B cell (primary cell): ENCODE measurements at regions not wholly inside any gene's neighbourhood (a gene's known extent, or its start where the extent isn't known, plus 50 kb on each side); places are given as distances from the start of the nearest gene placed in this dataset.

Experiments
- ATAC-seq: fragments of 200-7000 bp; cut with Tn5 transposase; one replicate; pipeline ENCODE4 v1.10.0; 2021; ENCODE audit warnings: low read depth, mild to moderate bottlenecking, moderate number of reproducible peaks, moderate library complexity
- CTCF ChIA-PET: fragments of 350-600 bp; sonication (Branson Sonifier 250); formaldehyde crosslinking; loops from one replicate; lab custom pipeline; 2021; ENCODE audit warnings: antibody characterized with exemption, inconsistent platforms; lab: Charles Lee
- POLR2A ChIA-PET: fragments of 350-600 bp; sonication (Branson Sonifier 250); formaldehyde crosslinking; loops from one replicate; lab custom pipeline; 2021; ENCODE audit warnings: antibody characterized with exemption; lab: Charles Lee
- DNase-seq: peaks from one replicate; pipeline ENCODE4 v3.0.0; 2013
- H2AFZ ChIP-seq: 2 replicates; pipeline ENCODE4 v1.6.1; 2012; ENCODE audit warnings: mild to moderate bottlenecking, low read depth, low read length; ENCODE audit not compliant: insufficient read depth, poor library complexity, severe bottlenecking
- H3K27ac ChIP-seq, 2 donors: 1 replicate in 1 of 2; 2 replicates in 1 of 2; pipeline ENCODE4 v1.5.1; 2012 to 2013; ENCODE audit warnings: low read length in 2 of 2, mild to moderate bottlenecking in 2 of 2, moderate library complexity in 1 of 2
- H3K27me3 ChIP-seq, 4 experiments: fragments of 200-600 bp in 1 of 4; sonication (generic) in 1 of 4; replicated peaks in 1 of 4; 1 replicate in 2 of 4; 2 replicates in 2 of 4; pipeline versions ENCODE4 v1.6.1 to v1.7.0; 2013 to 2016; ENCODE audit warnings: low read length in 3 of 4, mild to moderate bottlenecking in 2 of 4, mixed read lengths in 1 of 4, moderate library complexity in 1 of 4; ENCODE audit not compliant: insufficient read depth in 4 of 4, control insufficient read depth in 3 of 4; ENCODE audit errors: control extremely low read depth in 1 of 4
- H3K36me3 ChIP-seq, 2 experiments: replicated peaks in 1 of 2; 1 replicate in 1 of 2; 2 replicates in 1 of 2; pipeline versions ENCODE4 v1.6.1 to v1.7.1; 2013; ENCODE audit warnings: low read length in 1 of 2; ENCODE audit not compliant: insufficient read depth in 2 of 2, control insufficient read depth in 1 of 2; ENCODE audit errors: control extremely low read depth in 1 of 2, extremely low read depth in 1 of 2
- H3K4me1 ChIP-seq, 2 donors: fragments of 200-600 bp in 1 of 2; sonication (generic) in 1 of 2; 1 replicate in 1 of 2; 2 replicates in 1 of 2; pipeline versions ENCODE4 v1.5.1 to v1.6.1; 2013 to 2017; ENCODE audit warnings: low read length in 2 of 2; ENCODE audit not compliant: control insufficient read depth in 2 of 2, insufficient read depth in 2 of 2
- H3K4me2 ChIP-seq: replicated peaks from 2 replicates; pipeline ENCODE3; 2012; ENCODE audit warnings: mild to moderate bottlenecking, low read depth, low read length; ENCODE audit not compliant: poor library complexity, severe bottlenecking
- H3K4me3 ChIP-seq, 5 experiments: fragments of 200-600 bp in 1 of 5; sonication (generic) in 1 of 5; 1 replicate in 3 of 5; 2 replicates in 2 of 5; pipeline versions ENCODE4 v1.5.1 to v1.7.0; 2011 to 2016; ENCODE audit warnings: low read length in 4 of 5, mild to moderate bottlenecking in 4 of 5, low read depth in 2 of 5, control low read depth in 1 of 5, moderate library complexity in 1 of 5; ENCODE audit not compliant: insufficient read depth in 1 of 5; ENCODE audit errors: control extremely low read depth in 1 of 5, extremely low read depth in 1 of 5
- H3K79me2 ChIP-seq: fragments of 200-600 bp; sonication (generic); one replicate; pipeline ENCODE4 v1.6.0; 2016; ENCODE audit warnings: low read length; ENCODE audit not compliant: control insufficient read depth, insufficient read depth
- H3K9ac ChIP-seq: fragments of 200-600 bp; sonication (generic); 2 replicates; pipeline ENCODE4 v1.6.1; 2017; ENCODE audit warnings: mild to moderate bottlenecking, low read length, moderate library complexity
- H3K9me3 ChIP-seq, 3 donors: one replicate each; pipeline versions ENCODE4 v1.6.1 to v1.7.1; 2013; ENCODE audit warnings: low read length in 2 of 3; ENCODE audit not compliant: control insufficient read depth in 2 of 3, insufficient read depth in 1 of 3; ENCODE audit errors: control extremely low read depth in 1 of 3
- H4K20me1 ChIP-seq: 2 replicates; pipeline ENCODE4 v1.6.0; 2012; ENCODE audit warnings: mild to moderate bottlenecking, low read length; ENCODE audit not compliant: insufficient read depth, control insufficient read depth, poor library complexity, severe bottlenecking
- H3K27ac Mint-ChIP-seq: one replicate; pipeline ENCODE4 v1.8.0; 2021; ENCODE audit warnings: mixed read lengths
- H3K27me3 Mint-ChIP-seq: one replicate; pipeline ENCODE4 v1.8.0; 2021; ENCODE audit warnings: mixed read lengths
- H3K4me1 Mint-ChIP-seq: one replicate; pipeline ENCODE4 v1.8.0; 2021; ENCODE audit warnings: mixed read lengths
- H3K4me3 Mint-ChIP-seq: one replicate; pipeline ENCODE4 v1.8.0; 2021; ENCODE audit warnings: mixed read lengths
- H3K9me3 Mint-ChIP-seq: one replicate; pipeline ENCODE4 v1.8.0; 2022; ENCODE audit warnings: mixed read lengths; ENCODE audit not compliant: insufficient read depth
- CTCF ChIP-seq: fragments of 200-600 bp; IDR thresholded peaks from one replicate; pipeline ENCODE4 v1.8.0; 2022; ENCODE audit warnings: antibody characterized with exemption, mild to moderate bottlenecking
- EZH2 ChIP-seq: IDR thresholded peaks from 2 replicates; pipeline ENCODE4 v1.6.1; 2012; ENCODE audit warnings: borderline replicate concordance, low read depth, mild to moderate bottlenecking, moderate library complexity, low read length; ENCODE audit not compliant: insufficient read depth, poor library complexity, severe bottlenecking
- WGBS: methylation state at CpG from one replicate; pipeline ENCODE4 v1.1.5; 2013; ENCODE audit warnings: missing lambda C conversion rate; ENCODE audit not compliant: insufficient coverage; 5-methylcytosine and 5-hydroxymethylcytosine counted together
- intact Hi-C: fragments of 100-400 bp; cut with micrococcal nuclease; formaldehyde crosslinking; loops from one replicate; pipeline ENCODE4 v1.10.0; 2022

- Histone ChIP-seq H3K4me1 (no peaks in the 10 kb centered on the region), H3K9me3 (no peaks in the 10 kb centered on the region), H2AFZ (no peak overlapping the region), H3K4me2 (no peak overlapping the region), H3K79me2 (no peaks in the 10 kb centered on the region), H4K20me1 (no peaks in the 10 kb centered on the region), H3K36me3 (no peaks in the 10 kb centered on the region), H3K4me3 (no peak overlapping the region), H3K9ac (no peak overlapping the region), H3K27me3 (no peaks in the 10 kb centered on the region), H3K27ac (no peak overlapping the region)
- Mint-ChIP-seq H3K4me3 (no peak overlapping the region), H3K4me1 (no peaks in the 10 kb centered on the region), H3K27me3 (no peaks in the 10 kb centered on the region), H3K9me3 (no peaks in the 10 kb centered on the region), H3K27ac (no peak overlapping the region)
- TF ChIP-seq CTCF (no peak), EZH2 (no peak)
- ChIA-PET POLR2A (no interaction called here), CTCF (interaction anchor here (1.2 kb wide), 1 partner anchor 20 kb away, joined by 3 read pairs; no protein-coding TSS in a partner anchor)
- WGBS: 100% methylated on average over 1 of the region's 1 CpG
- ATAC-seq (no peak), DNase-seq (no peak)
- intact Hi-C loops: no loop called here
These were observed 353.3 kb downstream of the HACE1 start for GRCh38 chr6:104506429-104506828.

- Histone ChIP-seq H2AFZ (no peak overlapping the region), H3K4me3 (no peak overlapping the region), H3K36me3 (no peaks in the 10 kb centered on the region), H3K9ac (no peak overlapping the region), H3K79me2 (no peaks in the 10 kb centered on the region), H3K4me1 (no peaks in the 10 kb centered on the region), H4K20me1 (no peaks in the 10 kb centered on the region), H3K27ac (no peak overlapping the region), H3K9me3 (no peaks in the 10 kb centered on the region), H3K27me3 (no peaks in the 10 kb centered on the region), H3K4me2 (no peak overlapping the region)
- no peak for ATAC-seq
- Mint-ChIP-seq H3K27me3 (no peaks in the 10 kb centered on the region), H3K4me3 (no peak overlapping the region), H3K4me1 (no peaks in the 10 kb centered on the region), H3K27ac (no peak overlapping the region), H3K9me3 (no peaks in the 10 kb centered on the region)
- DNase-seq: no peak
- 84% methylated on average over 2 of the region's 2 CpGs for WGBS
- TF ChIP-seq EZH2 (no peak), CTCF (no peak)
- CTCF ChIA-PET: no interaction called here
- intact Hi-C loops: no loop called here
- POLR2A ChIA-PET: no interaction called here
These were observed 353.9 kb downstream of the HACE1 start for GRCh38 chr6:104505838-104506237.
